Aorta (tissue), 5 donors: ENCODE measurements at regions not wholly inside any gene's neighbourhood (a gene's known extent, or its start where the extent isn't known, plus 50 kb on each side); places are given as distances from the start of the nearest gene placed in this dataset.
"Not testable (repeated sequence)": the region's sequence is repeated elsewhere in the genome, so short reads cannot be mapped to it uniquely, and the experiment has no call there.

ENCODE experiments used
- ATAC-seq: fragments of 200-7000 bp; cut with Tn5 transposase; one replicate; pipeline ENCODE4 v1.9.1; 2022; ENCODE audit warnings: moderate library complexity; ENCODE audit not compliant: low FRiP score
- DNase-seq, 2 donors: peaks; one replicate each; pipeline ENCODE4 v3.0.0-alpha.2; 2020
- H3K27ac ChIP-seq, 2 donors: one replicate each; pipeline ENCODE4 v1.5.1; 2013; ENCODE audit warnings: low read length in 2 of 2, mild to moderate bottlenecking in 2 of 2, moderate library complexity in 2 of 2, control low read depth in 1 of 2, inconsistent platforms in 1 of 2, low read depth in 1 of 2
- H3K27me3 ChIP-seq, 2 donors: one replicate each; pipeline ENCODE4 v1.6.1; 2013; ENCODE audit warnings: control low read depth in 1 of 2, low read length in 1 of 2, mild to moderate bottlenecking in 1 of 2, moderate library complexity in 1 of 2; ENCODE audit not compliant: insufficient read depth in 2 of 2, control insufficient read depth in 1 of 2
- H3K36me3 ChIP-seq, 2 donors: one replicate each; pipeline ENCODE4 v1.6.1; 2013; ENCODE audit warnings: control low read depth in 1 of 2, low read length in 1 of 2, mild to moderate bottlenecking in 1 of 2; ENCODE audit not compliant: insufficient read depth in 2 of 2, control insufficient read depth in 1 of 2
- H3K4me1 ChIP-seq, 2 donors: one replicate each; pipeline ENCODE4 v1.6.1; 2013; ENCODE audit warnings: low read length in 2 of 2, control low read depth in 1 of 2, mild to moderate bottlenecking in 1 of 2, moderate library complexity in 1 of 2; ENCODE audit not compliant: insufficient read depth in 2 of 2, control insufficient read depth in 1 of 2
- H3K4me3 ChIP-seq, 2 donors: one replicate each; pipeline ENCODE4 v1.5.1; 2013; ENCODE audit warnings: low read length in 2 of 2, control low read depth in 1 of 2, mild to moderate bottlenecking in 1 of 2
- H3K9me3 ChIP-seq: one replicate; pipeline ENCODE4 v1.6.1; 2013; ENCODE audit warnings: mild to moderate bottlenecking, low read length; ENCODE audit not compliant: control insufficient read depth
- WGBS, 2 donors: extraction: QIAGEN DNeasy Blood & Tissue Kit; methylation state at CpG; one replicate each; pipeline ENCODE4 v1.1.7; 2013; 5-methylcytosine and 5-hydroxymethylcytosine counted together
- intact Hi-C, 2 donors: fragments of 100-400 bp; cut with DNase I; formaldehyde crosslinking; loops; one replicate each; pipeline versions ENCODE4 v1.14.2 to v1.15.0; 2022
- donor health status: healthy with polysubstance abuse.
- donor health status: Bipolar disorder and iron deficiency.
- donor health status: DM: no; HTN: no; CAD: no.
- donor health status: DM: no; HTN: no; CAD: no.
- donor health status: DM: yes; HTN: yes; CAD: no.

DNA sequence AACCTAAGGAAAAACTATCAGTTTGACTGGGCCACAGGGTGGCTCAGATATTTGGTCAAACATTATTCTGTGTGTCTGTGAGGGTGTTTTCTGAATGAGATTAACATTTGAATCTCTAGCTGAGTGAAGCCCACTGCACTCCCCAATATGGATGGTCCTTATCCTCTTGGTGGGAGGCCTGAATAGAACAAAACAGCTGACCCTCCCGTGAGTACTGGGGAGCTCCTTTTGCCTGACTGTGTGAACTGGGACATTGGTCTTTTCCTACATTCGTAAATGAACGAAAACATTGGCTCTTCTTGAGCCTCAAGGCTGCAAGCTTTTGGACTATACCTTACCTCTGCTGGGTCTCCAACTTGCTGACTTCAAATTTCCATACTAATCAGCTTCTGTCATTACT lies 134.2 kb downstream of the SPATA31A6 start:
- H3K4me3 ChIP-seq, H3K4me1 ChIP-seq, DNase-seq, ATAC-seq, H3K27ac ChIP-seq, intact Hi-C loops, H3K36me3 ChIP-seq, H3K27me3 ChIP-seq, H3K9me3 ChIP-seq: not testable (repeated sequence)
- 66 to 71% methylated on average over 3 of the region's 3 CpGs for WGBS, 2 donors

DNA sequence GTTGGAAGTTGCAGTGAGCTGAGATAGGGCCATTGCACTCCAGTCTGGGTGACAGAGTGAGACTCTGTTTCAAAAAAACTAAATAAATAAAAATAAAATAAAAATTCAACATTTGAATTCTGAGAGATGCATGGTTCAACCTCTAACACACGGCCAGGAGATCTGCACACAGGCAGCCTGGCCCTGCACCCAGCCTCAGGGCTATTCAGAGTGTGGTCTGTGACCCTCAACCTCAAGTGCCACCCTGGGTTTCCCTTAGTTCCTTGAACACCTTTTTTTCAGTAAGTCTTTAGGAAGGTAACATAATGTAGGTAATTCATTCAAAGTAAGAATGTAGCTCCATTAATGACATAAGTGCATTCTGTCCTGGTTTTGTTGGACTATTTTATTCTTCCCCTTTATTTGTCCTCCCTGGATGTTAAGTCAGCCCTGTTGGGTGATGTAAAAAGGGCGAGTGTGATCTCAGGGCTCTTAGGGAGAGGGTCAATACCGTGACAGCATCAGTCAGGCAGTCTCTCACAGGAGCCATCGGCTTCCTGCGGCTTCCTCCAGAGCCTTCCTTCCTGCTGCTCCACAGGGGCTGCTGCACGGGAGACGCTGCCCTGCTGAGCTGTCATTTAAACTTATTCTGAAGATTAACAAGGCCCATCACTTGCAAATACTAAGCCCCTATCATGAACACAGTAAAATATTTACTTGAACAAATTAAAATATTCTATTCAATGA lies 139.8 kb downstream of the SPATA31A6 start:
- H3K27me3 ChIP-seq, H3K4me3 ChIP-seq, H3K4me1 ChIP-seq, H3K27ac ChIP-seq, DNase-seq, H3K9me3 ChIP-seq, intact Hi-C loops, H3K36me3 ChIP-seq: not testable (repeated sequence)
- WGBS, 2 donors = 75% methylated on average over 7 of the region's 7 CpGs
- ATAC-seq = peak; percentile 33

GRCh38 chr9:42325142-42325541 lies 141.7 kb downstream of the SPATA31A6 start:
- ATAC-seq, H3K4me1 ChIP-seq, intact Hi-C loops, H3K27ac ChIP-seq, H3K9me3 ChIP-seq, DNase-seq, H3K4me3 ChIP-seq, H3K36me3 ChIP-seq, H3K27me3 ChIP-seq: not testable (repeated sequence)

- H3K4me1 ChIP-seq, H3K9me3 ChIP-seq, DNase-seq, ATAC-seq, H3K36me3 ChIP-seq, H3K27me3 ChIP-seq, H3K4me3 ChIP-seq, H3K27ac ChIP-seq, intact Hi-C loops: not testable (repeated sequence)
- whole genome bisulfite sequencing, 2 donors = 63 to 70% methylated on average over 2 of the region's 2 CpGs
These were observed 142.1 kb downstream of the SPATA31A6 start for GRCh38 chr9:42325561-42325960.

- H3K36me3 ChIP-seq, H3K4me3 ChIP-seq, DNase-seq, H3K27ac ChIP-seq, intact Hi-C loops, ATAC-seq, H3K4me1 ChIP-seq, H3K27me3 ChIP-seq, H3K9me3 ChIP-seq: not testable (repeated sequence)
- 95 to 100% methylated on average over 1 of the region's 2 CpGs for WGBS, 2 donors
These were observed 143.0 kb downstream of the SPATA31A6 start for GRCh38 chr9:42326482-42326881.

- H3K27ac ChIP-seq, ATAC-seq, H3K27me3 ChIP-seq, H3K9me3 ChIP-seq, H3K36me3 ChIP-seq, H3K4me1 ChIP-seq, DNase-seq, H3K4me3 ChIP-seq, intact Hi-C loops: not testable (repeated sequence)
These were observed 151.9 kb downstream of the SPATA31A6 start for GRCh38 chr9:42335342-42335741.

GRCh38 chr9:42335984-42336657 lies 152.7 kb downstream of the SPATA31A6 start:
- H3K4me3 ChIP-seq, H3K4me1 ChIP-seq, H3K9me3 ChIP-seq, H3K27me3 ChIP-seq, H3K27ac ChIP-seq, ATAC-seq, H3K36me3 ChIP-seq, DNase-seq, intact Hi-C loops: not testable (repeated sequence)
- WGBS, 2 donors = 82 to 86% methylated on average over 7 of the region's 7 CpGs

- H3K4me3 ChIP-seq, H3K9me3 ChIP-seq, DNase-seq, H3K27ac ChIP-seq, H3K4me1 ChIP-seq, intact Hi-C loops, ATAC-seq, H3K27me3 ChIP-seq, H3K36me3 ChIP-seq: not testable (repeated sequence)
- WGBS, 2 donors = 86 to 88% methylated on average over 4 of the region's 4 CpGs
These were observed 154.8 kb downstream of the SPATA31A6 start for GRCh38 chr9:42338275-42338674.
